Stimulated activated CD4-positive, alpha-beta T cell treated with anti-CD3 and anti-CD28 coated beads, Interleukin-12 subunit alpha, Interleukin-12 subunit beta, amount 100 ng/mL, for 48 hours (primary cell): ENCODE measurements at regions not wholly inside any gene's neighbourhood (a gene's known extent, or its start where the extent isn't known, plus 50 kb on each side); places are given as distances from the start of the nearest gene placed in this dataset.

Experiments
- DNase-seq, 3 donors: peaks; one replicate each; pipeline ENCODE4 v3.0.0-alpha.2; 2020; ENCODE audit warnings: low read depth in 2 of 3, low spot score in 1 of 3

- no peak for DNase-seq
These were observed 177.2 kb downstream of the GPAM start for GRCh38 chr10:112006407-112006806.

GRCh38 chr10:112006831-112007230, 176.7 kb downstream of the GPAM start:
- DNase-seq: no peak

GRCh38 chr10:112022196-112022595, 161.4 kb downstream of the GPAM start:
- no peak for DNase-seq

- no peak for DNase-seq
These were observed 159.5 kb downstream of the GPAM start for GRCh38 chr10:112024079-112024478.

- DNase-seq: no peak
These were observed 158.3 kb downstream of the GPAM start for GRCh38 chr10:112025228-112025627.

GRCh38 chr10:112026438-112026837, 157.1 kb downstream of the GPAM start:
- no peak for DNase-seq

GRCh38 chr10:112027731-112028280, 155.8 kb downstream of the GPAM start:
- no peak for DNase-seq

- DNase-seq: no peak
These were observed 153.1 kb downstream of the GPAM start for GRCh38 chr10:112030431-112030830.

- no peak for DNase-seq
These were observed 143.7 kb downstream of the GPAM start for GRCh38 chr10:112039823-112040222.

- no peak for DNase-seq
These were observed 142.9 kb downstream of the GPAM start for GRCh38 chr10:112040696-112041095.

- DNase-seq: no peak
These were observed 137.6 kb downstream of the GPAM start for GRCh38 chr10:112045938-112046337.

- no peak for DNase-seq
These were observed 135.9 kb downstream of the GPAM start for GRCh38 chr10:112047674-112048073.

- no peak for DNase-seq
These were observed 131.4 kb downstream of the GPAM start for GRCh38 chr10:112052166-112052565.

- DNase-seq: no peak
These were observed 129.7 kb downstream of the GPAM start for GRCh38 chr10:112053895-112054294.

GRCh38 chr10:112054516-112054915, 129.0 kb downstream of the GPAM start:
- DNase-seq: no peak

- DNase-seq: no peak
These were observed 126.5 kb downstream of the GPAM start for GRCh38 chr10:112057072-112057471.

GRCh38 chr10:112059220-112059619, 124.3 kb downstream of the GPAM start:
- DNase-seq: no peak

- no peak for DNase-seq
These were observed 111.9 kb downstream of the GPAM start for GRCh38 chr10:112071596-112072133.

- DNase-seq: no peak
These were observed 105.6 kb downstream of the GPAM start for GRCh38 chr10:112078003-112078402.

- DNase-seq: no peak
These were observed 103.3 kb downstream of the GPAM start for GRCh38 chr10:112080231-112080630.

- no peak for DNase-seq
These were observed 101.4 kb downstream of the GPAM start for GRCh38 chr10:112082120-112082519.

GRCh38 chr10:112083472-112083871, 100.1 kb downstream of the GPAM start:
- DNase-seq: no peak

- no peak for DNase-seq
These were observed 95.6 kb downstream of the GPAM start for GRCh38 chr10:112087953-112088456.
